SU-DHL-6 (cell line): ENCODE measurements at regions not wholly inside any gene's neighbourhood (a gene's known extent, or its start where the extent isn't known, plus 50 kb on each side); places are given as distances from the start of the nearest gene placed in this dataset.

Experiments
- CTCF ChIP-seq: fragments of 200-600 bp; sonication (generic); IDR thresholded peaks from one replicate; pipeline ENCODE4 v1.5.1; 2017; ENCODE audit warnings: antibody characterized with exemption, mild to moderate bottlenecking, low read length, moderate library complexity; ENCODE audit not compliant: insufficient read depth, poor library complexity, severe bottlenecking
- EZH2phosphoT487 ChIP-seq: fragments of 200-600 bp; sonication (generic), shearing (Covaris generic); conservative IDR thresholded peaks from 2 replicates; pipeline ENCODE4 v1.6.1; 2018; ENCODE audit warnings: mild to moderate bottlenecking, antibody characterized with exemption, low read length, moderate library complexity, mixed read lengths

GRCh38 chr5:68415177-68416085 lies 199.9 kb downstream of the PIK3R1 start:
- TF ChIP-seq CTCF, result no peak
- TF ChIP-seq EZH2phosphoT487, result no peak
